SU-DHL-6 (cell line): ENCODE measurements at regions not wholly inside any gene's neighbourhood (a gene's known extent, or its start where the extent isn't known, plus 50 kb on each side); places are given as distances from the start of the nearest gene placed in this dataset.

Experiments used
- H2AFZ ChIP-seq: fragments of 200-600 bp; sonication (generic); 2 replicates; pipeline ENCODE4 v1.6.1; 2014; ENCODE audit warnings: low read depth, mild to moderate bottlenecking, moderate library complexity, mixed read lengths, antibody characterized with exemption, low read length; ENCODE audit not compliant: severe bottlenecking
- H3F3A ChIP-seq: fragments of 200-600 bp; shearing (Covaris generic); 2 replicates; pipeline ENCODE4 v1.6.0; 2016; ENCODE audit warnings: antibody characterized with exemption, mild to moderate bottlenecking; ENCODE audit not compliant: insufficient read depth
- H3K27ac ChIP-seq: fragments of 200-600 bp; sonication (generic); 2 replicates; pipeline ENCODE4 v1.5.1; 2016; ENCODE audit warnings: low read depth, mild to moderate bottlenecking, low read length, moderate library complexity, mixed read lengths
- H3K27me3 ChIP-seq: fragments of 200-600 bp; sonication (generic), shearing (Covaris generic); 2 replicates; pipeline ENCODE4 v1.6.0; 2014; ENCODE audit warnings: mild to moderate bottlenecking, low read length
- H3K36me3 ChIP-seq: fragments of 200-600 bp; sonication (generic); 2 replicates; pipeline ENCODE4 v1.6.1; 2014; ENCODE audit warnings: mild to moderate bottlenecking, low read length, mixed read lengths
- H3K4me2 ChIP-seq: fragments of 300-600, 200-600 bp; shearing (Covaris generic), sonication (generic); 2 replicates; pipeline ENCODE4 v1.6.0; 2014; ENCODE audit warnings: low read length, low read depth, mild to moderate bottlenecking; ENCODE audit not compliant: poor library complexity, severe bottlenecking
- H3K4me3 ChIP-seq: fragments of 200-600 bp; sonication (generic); 2 replicates; pipeline ENCODE4 v1.5.1; 2014; ENCODE audit warnings: antibody characterized with exemption, low read length, mild to moderate bottlenecking, mixed read lengths; ENCODE audit not compliant: insufficient read depth, poor library complexity, severe bottlenecking
- H3K79me2 ChIP-seq: fragments of 200-600 bp; sonication (generic); 2 replicates; pipeline ENCODE4 v1.6.1; 2014; ENCODE audit warnings: mild to moderate bottlenecking, low read length, moderate library complexity; ENCODE audit not compliant: insufficient read depth
- H3K9ac ChIP-seq: fragments of 200-600 bp; sonication (generic); 2 replicates; pipeline ENCODE4 v1.7.0; 2014; ENCODE audit warnings: mild to moderate bottlenecking, low read length
- H3K9me2 ChIP-seq: fragments of 200-600 bp; sonication (generic); replicated peaks from 2 replicates; pipeline ENCODE4 v1.6.1; 2014; ENCODE audit warnings: low read length; ENCODE audit not compliant: insufficient read depth
- H3K9me3 ChIP-seq: fragments of 200-600 bp; sonication (generic); 2 replicates; pipeline ENCODE4 v1.6.1; 2014; ENCODE audit warnings: low read length, mixed read lengths; ENCODE audit not compliant: insufficient read depth
- H4K20me1 ChIP-seq: fragments of 200-600 bp; sonication (generic); 2 replicates; pipeline ENCODE4 v1.6.1; 2014; ENCODE audit warnings: low read depth, mild to moderate bottlenecking, antibody characterized with exemption, low read length, moderate library complexity, mixed read lengths
- EZH2phosphoT487 ChIP-seq: fragments of 200-600 bp; sonication (generic), shearing (Covaris generic); conservative IDR thresholded peaks from 2 replicates; pipeline ENCODE4 v1.6.1; 2018; ENCODE audit warnings: mild to moderate bottlenecking, antibody characterized with exemption, low read length, moderate library complexity, mixed read lengths
- TF ChIP-seq, protein P1 (sequence below): fragments of 200-600 bp; sonication (generic); IDR thresholded peaks from one replicate; pipeline ENCODE4 v1.5.1; 2017; ENCODE audit warnings: antibody characterized with exemption, mild to moderate bottlenecking, low read length, moderate library complexity; ENCODE audit not compliant: insufficient read depth, poor library complexity, severe bottlenecking

DNA sequence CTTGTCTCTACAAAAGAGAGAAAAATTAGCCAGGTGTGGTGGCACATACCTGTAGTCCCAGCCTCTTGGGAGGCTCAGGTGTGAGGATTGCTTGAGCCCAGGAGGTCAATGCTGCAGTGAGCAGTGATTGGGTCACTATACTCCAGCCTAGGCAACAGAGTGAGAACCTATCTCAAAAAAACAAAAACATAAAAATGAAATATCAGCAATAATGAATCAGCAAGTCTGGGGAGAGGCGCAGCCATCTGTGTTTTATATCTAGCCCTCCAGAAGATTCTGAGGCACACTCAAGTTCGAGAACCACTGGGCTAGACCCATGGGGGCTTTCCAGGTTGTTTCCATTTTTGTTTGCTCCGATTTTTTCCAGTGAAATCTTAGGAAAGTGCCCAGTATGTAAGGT lies 88.1 kb upstream of the BCL6 start:
- no peak overlapping the region for H2AFZ ChIP-seq
- H3K4me2 ChIP-seq, result no peak overlapping the region
- no peaks in the 10 kb centered on the region for H4K20me1 ChIP-seq
- no peaks in the 10 kb centered on the region for H3K36me3 ChIP-seq
- TF ChIP-seq, protein P1, sequence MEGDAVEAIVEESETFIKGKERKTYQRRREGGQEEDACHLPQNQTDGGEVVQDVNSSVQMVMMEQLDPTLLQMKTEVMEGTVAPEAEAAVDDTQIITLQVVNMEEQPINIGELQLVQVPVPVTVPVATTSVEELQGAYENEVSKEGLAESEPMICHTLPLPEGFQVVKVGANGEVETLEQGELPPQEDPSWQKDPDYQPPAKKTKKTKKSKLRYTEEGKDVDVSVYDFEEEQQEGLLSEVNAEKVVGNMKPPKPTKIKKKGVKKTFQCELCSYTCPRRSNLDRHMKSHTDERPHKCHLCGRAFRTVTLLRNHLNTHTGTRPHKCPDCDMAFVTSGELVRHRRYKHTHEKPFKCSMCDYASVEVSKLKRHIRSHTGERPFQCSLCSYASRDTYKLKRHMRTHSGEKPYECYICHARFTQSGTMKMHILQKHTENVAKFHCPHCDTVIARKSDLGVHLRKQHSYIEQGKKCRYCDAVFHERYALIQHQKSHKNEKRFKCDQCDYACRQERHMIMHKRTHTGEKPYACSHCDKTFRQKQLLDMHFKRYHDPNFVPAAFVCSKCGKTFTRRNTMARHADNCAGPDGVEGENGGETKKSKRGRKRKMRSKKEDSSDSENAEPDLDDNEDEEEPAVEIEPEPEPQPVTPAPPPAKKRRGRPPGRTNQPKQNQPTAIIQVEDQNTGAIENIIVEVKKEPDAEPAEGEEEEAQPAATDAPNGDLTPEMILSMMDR, result no peak
- no peak for TF ChIP-seq EZH2phosphoT487
- H3K27me3 ChIP-seq, result no peaks in the 10 kb centered on the region
- no peaks in the 10 kb centered on the region for H3F3A ChIP-seq
- H3K27ac ChIP-seq, result no peak overlapping the region
- H3K9ac ChIP-seq, result no peak overlapping the region
- H3K4me3 ChIP-seq, result no peak overlapping the region
- no peaks in the 10 kb centered on the region for H3K9me2 ChIP-seq
- no peaks in the 10 kb centered on the region for H3K79me2 ChIP-seq
- H3K9me3 ChIP-seq, result no peaks in the 10 kb centered on the region

DNA sequence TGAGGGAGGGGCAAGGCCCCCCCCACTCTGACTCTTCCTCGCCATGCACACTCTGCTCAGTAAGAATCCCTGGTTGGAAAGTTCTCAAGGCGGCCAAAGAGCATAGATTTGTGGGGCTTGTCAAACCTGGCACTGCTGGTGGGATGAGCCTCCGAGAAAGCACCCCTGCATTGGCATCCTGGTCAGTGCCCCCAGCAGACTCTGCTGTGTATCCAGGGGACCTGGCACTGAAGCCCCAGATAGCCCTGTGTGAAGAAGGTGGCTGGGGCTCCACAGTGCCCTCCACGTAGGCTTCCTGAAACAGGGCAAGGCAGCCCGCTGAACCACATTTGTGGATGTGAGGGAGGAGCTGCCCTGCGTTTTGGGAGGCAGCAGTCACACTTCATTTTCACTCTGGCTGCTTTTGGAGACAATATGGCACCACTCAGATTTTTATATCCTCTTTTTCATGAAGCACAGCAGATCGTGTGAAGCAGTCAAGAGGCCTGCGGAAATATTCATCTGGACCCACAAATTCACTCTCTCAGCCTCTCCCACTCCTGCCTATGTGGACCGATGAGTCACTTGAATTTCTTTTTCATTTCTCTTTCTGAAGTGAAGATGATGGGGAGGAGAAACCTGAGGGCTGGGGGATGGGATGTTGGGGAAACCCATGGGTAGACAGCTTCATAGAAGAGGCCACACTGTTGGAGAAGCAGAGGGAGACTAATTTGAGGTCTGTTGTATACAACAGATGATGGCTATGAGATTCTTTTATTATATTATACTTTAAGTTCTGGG lies 88.7 kb upstream of the BCL6 start:
- H3K79me2 ChIP-seq, result no peaks in the 10 kb centered on the region

DNA sequence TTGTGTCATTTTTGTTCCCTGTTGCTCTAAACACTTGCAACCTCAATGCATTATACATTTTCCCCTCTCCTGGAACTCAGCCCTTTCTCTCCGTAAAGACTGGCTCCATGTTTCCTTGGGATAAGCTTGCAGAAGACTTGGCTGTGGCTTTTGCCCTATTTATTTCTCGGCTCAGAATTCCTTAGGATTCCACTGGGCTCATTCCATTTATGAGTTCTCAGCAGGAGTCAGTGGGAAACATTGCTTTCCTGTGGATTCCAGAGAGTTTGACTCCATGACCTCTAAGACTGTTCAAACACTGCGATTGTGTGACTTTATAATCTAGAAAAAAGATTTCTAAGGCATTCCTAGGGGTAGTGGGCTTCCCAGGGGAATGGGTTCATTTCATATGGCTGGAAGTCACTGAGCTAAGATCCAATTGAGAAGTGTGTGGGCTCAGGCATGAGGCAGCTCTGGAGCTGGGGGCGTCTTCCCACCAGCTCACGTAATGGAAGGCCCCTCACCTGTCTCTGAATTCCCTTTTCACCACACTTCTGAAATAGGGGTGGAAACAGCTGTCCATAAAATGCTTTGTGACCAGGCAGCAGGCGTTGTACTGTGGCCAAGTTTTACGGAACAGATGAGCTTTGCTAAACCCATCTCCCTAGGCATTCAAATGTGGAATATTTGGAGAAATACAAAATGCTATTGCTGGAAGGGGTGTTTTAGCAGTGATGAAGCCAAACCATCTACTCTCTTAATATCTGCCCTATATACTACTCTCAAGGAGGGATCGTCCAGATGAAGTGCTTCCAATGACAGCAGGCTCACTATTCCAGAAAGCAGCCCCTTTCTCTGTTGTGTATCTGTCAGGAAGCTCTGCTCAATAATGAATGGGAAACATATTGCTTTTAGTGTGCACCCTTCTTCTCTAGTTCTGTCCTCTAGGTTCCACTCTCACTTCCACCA lies 91.8 kb upstream of the BCL6 start:
- H2AFZ ChIP-seq, result no peak overlapping the region
- no peaks in the 10 kb centered on the region for H3K9me2 ChIP-seq
- no peaks in the 10 kb centered on the region for H4K20me1 ChIP-seq
- no peak for TF ChIP-seq EZH2phosphoT487
- TF ChIP-seq, protein P1, result no peak
- no peaks in the 10 kb centered on the region for H3K9me3 ChIP-seq
- no peaks in the 10 kb centered on the region for H3K27me3 ChIP-seq
- H3K4me2 ChIP-seq, result no peak overlapping the region
- H3K27ac ChIP-seq, result no peak overlapping the region
- H3K79me2 ChIP-seq, result no peaks in the 10 kb centered on the region
- H3F3A ChIP-seq, result no peaks in the 10 kb centered on the region
- no peaks in the 10 kb centered on the region for H3K36me3 ChIP-seq
- no peak overlapping the region for H3K4me3 ChIP-seq
- no peak overlapping the region for H3K9ac ChIP-seq

More for the DNA sequence above, 88.7 kb upstream of the BCL6 start:
- Histone ChIP-seq H3K9me2 (no peaks in the 10 kb centered on the region), H3F3A (no peaks in the 10 kb centered on the region), H3K36me3 (no peaks in the 10 kb centered on the region), H3K4me3 (no peak overlapping the region), H3K9ac (no peak overlapping the region), H3K4me2 (no peak overlapping the region), H4K20me1 (no peaks in the 10 kb centered on the region), H3K9me3 (no peaks in the 10 kb centered on the region), H2AFZ (no peak overlapping the region), H3K27ac (no peak overlapping the region), H3K27me3 (no peaks in the 10 kb centered on the region)
- TF ChIP-seq, protein P1, result no peak
- no peak for TF ChIP-seq EZH2phosphoT487
